ENCODE measurements at regions not wholly inside any gene's neighbourhood (a gene's known extent, or its start where the extent isn't known, plus 50 kb on each side); places are given as distances from the start of the nearest gene placed in this dataset.

- TF ChIP-seq CTCF (conservative IDR thresholded peaks at IDR 0.05) (no peak), ZFX (IDR thresholded peaks at IDR 0.05) (no peak)
Measured at GRCh38 chr4:16437836-16438235, 211.6 kb upstream of the TAPT1 start.

Measured in C4-2B (cell line).